NCI-H69 (cell line): ENCODE measurements at regions not wholly inside any gene's neighbourhood (a gene's known extent, or its start where the extent isn't known, plus 50 kb on each side); places are given as distances from the start of the nearest gene placed in this dataset.
A peak's percentile ranks its signal among the peaks of the same experiment; 100 is the strongest.

Source experiments
- DNase-seq: peaks from one replicate; lab custom pipeline; 2025; lab: John Stamatoyannopoulos, UW

DNA sequence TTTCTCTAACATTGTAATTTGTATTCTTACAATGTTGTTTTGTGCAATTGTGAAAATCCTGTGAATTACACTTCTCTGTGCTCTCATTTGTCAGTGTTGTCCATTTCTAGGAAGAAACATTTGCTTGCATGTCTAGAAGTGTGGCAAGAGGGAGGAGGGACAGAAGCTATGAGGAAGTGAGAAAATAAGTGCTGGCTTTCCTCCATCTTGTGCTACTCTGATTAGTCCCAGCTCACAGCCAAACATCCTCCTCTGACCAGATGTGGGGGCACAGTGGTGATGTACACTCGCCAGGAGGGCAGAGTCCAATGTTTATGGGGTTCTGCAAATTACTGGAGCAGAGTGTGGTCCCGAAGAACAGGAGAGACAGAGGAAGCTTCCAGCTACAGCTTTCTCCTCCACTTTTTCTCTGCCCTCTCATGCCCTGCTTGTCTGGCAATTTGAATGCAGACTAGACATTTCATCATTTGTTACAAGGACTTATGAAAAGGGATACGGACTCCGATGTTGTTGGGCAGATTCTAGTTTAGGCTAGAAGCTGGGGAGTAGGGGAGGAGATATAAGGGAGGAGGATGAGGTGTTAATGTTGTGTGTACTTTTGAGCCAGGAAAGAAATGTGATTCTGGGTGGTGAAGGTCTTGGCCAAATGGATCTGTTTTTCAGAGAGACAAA, 131.0 kb upstream of the C1GALT1 start:
- DNase-seq, result no peak

DNA sequence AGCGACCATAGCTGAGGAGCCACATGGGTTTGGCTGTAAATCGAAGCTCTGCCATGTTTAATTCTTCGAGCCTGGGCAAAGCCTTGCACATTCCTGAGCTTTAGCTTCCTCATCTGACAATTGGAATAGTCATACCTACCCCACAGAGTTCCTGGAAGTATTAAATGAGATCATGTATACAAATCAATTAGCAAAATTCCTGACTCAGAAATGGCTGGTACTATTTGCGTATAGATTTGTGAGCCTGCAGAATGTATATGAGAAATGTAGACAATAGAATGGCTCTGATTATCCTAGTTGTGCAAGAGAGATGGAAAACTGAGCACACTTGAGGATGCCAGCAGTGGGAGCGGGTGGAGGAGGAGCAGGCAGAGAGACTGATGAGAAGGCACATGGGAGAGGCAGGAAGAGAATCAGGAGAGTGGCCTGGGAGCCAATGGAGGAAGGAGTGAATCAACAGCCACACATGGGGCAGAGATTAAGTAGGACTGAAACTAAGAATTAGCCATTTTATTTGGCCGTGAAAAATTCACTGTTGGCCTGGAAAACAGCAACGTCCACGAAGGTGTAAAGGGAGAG, 128.0 kb upstream of the C1GALT1 start:
- DNase-seq, result no peak

DNA sequence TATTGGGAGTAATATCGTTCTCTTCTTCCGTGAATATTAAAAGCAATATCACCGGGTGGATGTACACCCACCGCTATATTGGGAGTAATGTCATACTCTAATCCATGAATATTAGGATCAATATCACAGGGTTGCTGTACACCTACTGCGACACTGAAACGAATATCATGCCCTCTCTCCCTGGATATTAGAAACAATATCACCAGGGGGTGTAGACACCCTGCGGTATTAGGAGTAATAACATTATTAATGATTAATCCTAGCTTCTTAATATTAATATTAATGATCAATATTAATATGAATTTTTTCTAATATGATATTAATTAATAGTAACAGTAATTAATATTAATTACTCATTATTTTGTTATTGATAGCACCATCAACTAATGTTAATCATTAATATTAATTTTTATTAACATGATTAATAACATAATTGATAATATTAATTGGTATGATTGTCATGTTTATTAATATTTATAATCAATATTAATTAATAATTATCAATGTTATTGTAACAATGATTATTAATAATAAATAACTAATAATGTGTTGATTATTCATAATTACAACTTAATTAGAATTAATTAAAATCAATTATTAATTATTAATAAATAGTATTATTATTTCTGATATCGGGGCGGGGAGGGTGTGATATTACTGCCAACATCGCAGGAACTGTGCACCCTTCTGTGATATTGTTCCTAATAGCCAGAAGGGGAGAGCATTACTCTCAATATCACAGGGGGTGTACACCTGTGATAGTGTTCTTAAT, 121.3 kb upstream of the C1GALT1 start:
- DNase-seq, result no peak

DNA sequence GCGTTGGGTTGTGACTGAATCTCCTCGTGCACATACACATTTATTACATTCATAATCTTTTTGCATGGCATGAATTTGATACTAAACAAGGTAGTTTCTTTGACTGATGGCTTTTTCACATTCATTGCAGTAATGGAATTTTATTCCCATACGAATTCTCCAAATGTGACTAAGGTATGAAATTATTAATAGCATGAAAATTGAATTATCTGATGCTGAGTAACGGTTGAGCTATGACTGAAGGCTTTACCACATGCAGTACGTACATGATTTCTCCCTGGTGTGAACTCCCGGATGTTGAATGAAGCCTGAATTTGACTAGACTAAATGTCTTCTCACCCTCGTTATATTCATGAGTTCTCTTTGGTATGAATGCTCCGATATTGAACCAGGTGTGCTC, 104.4 kb upstream of the C1GALT1 start:
- DNase-seq, result no peak

DNA sequence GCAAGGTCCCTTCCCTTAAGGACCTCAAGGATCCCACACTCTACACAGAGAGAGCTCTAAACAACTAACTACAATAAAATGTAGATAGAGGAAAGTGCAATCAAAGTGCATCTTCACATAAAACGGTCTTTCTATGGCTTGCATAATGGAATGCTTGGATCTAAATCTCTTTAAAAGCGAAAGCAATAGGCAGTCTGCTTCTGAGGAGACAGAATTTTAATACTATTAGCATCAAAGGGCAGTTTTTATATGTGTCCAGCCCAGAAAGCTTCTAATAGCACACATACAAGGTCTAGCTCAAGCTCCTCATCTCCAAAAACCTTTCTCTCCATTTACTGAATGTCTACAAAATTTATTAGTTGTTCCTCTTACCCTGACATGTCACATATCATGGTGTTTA, 101.5 kb upstream of the C1GALT1 start:
- no peak for DNase-seq

DNA sequence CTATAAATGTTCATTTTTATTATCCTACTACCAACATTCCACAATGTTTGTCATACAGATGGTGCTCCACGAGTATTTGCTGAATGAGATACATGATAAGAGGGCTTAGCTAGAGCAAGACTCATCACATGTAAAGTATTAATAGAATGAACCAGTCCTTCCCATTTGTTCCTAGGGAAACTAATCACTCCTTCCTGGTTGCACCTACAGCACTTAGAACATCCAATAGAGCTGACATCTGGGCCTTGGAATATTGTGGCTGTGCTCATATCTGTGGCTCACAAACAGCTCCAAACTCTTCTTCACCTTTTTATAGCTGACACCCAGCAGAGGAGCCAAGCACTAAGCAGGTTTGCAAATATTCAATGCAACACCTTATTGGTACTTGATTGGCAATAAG, 91.9 kb upstream of the C1GALT1 start:
- no peak for DNase-seq

DNA sequence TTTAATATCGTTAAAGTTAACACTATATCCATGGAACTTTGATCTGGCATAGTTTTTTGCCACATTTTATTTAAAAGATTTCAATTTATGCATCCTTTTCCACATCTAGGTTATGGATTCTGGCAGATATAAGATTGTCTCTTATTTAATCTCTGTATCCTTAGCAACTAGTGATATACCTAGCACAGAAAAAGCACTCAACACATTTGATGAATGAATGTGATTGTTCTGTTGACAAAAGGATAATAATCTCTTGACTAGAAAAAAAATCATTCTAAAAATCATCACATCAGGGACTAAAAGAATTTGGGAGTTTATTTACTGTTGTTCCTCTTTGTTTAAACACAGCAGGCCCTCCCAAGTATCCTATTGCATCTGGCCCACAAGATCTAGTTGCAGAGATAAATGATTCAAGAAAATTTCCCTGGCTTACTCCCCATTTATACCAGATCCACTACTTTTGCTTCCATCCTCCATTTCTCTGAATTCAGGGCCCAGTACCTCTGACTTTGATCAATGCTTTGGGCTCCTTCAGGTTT, 84.0 kb upstream of the C1GALT1 start:
- DNase-seq, result no peak

DNA sequence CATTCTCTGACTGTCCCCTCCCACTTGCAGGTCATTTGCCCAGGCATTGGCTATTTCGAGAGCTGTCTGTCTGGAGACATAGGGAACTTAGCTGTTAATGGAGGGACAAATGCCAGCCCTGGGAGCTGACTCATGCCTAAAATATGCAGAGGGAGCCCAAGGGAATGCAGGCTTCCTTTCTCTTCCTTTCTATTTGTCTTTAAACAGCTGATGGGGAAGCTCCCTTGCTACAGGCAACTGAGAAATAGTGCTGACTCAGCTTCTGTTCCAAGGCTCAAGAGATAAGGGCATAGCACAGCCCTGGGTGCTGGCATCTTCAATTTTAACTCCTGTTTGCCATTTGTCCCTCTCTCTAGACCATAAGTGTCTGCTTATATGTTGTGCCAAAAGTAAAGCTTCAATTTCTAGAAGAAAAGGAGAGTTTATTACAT, 82.7 kb upstream of the C1GALT1 start:
- peak; percentile 88 for DNase-seq

DNA sequence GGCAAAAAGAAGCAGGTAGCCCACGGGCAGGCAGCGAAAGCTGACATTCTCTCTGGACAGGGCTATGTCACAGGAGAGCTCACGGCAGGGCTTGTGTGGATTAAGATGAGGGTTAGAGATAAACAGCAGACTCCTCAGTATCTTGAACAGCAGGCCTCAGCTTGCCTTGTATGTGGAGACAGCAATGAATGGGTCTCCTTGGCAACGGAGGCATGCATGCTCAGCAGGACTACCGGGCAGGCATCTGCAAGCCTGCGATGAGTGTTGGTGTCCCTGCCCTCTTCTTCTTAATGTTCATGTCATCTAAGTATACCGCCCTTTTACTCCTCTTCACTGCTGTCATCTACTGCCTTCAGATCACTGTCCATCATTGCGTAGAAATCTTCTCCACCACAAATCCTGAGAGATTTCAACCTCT, 81.9 kb upstream of the C1GALT1 start:
- peak; percentile 93 for DNase-seq

DNA sequence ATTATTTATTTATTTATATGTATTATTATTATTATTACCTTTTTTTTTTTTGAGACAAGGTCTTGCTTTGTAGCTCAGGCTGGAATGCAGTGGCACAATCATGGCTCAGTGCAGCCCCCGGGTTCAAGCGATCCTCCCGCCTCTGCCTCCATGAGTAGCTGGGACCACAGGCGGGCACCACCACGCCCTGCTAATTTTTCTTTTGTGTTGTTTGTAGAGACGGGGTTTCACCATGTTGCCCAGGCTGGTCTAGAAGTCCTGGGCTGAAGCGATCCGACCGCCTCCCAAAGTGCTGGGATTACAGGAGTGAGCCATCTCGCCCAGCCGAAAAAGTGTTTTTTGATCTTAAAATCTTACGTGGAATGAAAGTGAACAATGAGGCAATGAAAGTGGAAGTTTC, 79.4 kb upstream of the C1GALT1 start:
- no peak for DNase-seq

DNA sequence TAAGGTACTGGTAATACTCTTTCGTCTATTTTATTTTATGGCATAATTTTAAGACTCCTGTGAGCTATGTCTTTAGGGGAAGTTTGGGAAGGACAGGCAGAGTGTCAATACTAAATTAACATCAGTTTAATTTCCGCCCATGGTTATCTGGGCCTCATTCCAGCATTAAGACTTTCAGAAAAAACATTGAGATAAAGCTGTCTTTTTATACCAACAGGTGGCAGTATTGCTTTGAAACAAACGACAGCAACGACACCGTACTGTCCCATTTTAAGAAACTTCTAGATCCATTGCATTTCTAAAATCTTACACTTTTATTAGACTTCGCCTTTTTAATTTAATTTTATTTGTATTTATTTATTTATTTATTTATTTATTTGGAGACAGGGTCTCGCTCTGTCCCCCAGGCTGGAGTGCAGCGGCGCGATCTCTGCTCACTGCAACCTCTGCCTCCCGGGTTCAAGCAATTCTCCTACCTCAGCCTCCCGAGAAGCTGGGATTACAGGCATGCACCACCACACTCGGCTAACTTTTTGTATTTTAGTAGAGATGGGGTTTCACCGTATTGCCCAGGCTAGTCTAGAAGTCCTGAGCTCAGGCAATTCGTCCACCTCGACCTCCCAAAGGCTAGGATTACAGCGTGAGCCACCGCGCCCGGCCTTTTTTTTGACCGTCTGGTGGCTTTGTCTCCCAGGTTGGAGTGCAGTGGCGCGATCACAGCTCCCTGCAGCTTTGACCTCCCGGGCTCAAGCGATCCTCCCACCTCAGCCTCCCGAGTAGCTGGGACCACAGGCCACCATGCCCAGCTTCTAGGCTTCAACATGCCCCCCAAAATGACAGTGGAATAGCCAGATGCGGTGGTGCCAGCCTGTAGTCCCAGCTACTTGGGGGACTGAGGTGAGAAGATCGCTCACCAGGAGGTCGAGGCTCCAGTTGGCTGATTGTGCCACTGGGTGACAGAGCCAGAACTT, 78.7 kb upstream of the C1GALT1 start:
- DNase-seq, result peak; percentile 76

DNA sequence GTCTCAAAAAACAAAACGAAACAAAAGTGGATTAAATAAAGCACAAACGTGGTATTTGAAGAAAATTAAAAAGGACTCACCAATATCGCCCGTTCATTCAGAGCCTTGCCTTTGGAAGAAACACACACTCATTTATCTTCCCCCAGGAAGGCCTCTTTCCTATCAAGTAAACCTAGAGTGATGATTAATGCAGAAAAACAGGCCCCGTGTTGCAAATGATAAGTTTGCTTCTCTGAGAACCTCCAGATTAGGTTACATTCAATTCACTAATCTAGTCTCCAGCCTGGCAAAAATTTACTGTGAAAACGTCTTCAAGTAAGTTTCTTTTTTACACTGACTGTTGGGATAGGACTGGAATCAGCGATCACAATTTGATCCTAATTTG, 78.0 kb upstream of the C1GALT1 start:
- no peak for DNase-seq

DNA sequence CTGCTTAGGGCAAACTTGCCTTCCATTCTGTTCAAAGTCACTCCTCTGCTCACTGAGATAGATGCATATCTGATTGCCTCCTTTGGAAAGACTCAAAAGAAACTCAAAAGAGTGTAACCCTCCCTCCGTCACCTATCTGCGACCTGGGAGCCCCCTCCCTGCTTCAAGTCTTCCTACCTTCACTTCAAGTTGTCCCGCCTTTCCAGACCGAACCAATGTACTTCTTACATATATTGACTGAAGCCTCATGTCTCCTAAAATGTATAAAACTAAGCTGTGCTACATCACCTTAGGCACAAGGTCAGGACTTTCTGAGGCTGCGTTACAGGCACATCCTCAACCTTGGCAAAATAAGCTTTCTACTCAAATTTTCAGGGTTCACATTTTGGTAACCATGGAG, 77.4 kb upstream of the C1GALT1 start:
- DNase-seq, result no peak

DNA sequence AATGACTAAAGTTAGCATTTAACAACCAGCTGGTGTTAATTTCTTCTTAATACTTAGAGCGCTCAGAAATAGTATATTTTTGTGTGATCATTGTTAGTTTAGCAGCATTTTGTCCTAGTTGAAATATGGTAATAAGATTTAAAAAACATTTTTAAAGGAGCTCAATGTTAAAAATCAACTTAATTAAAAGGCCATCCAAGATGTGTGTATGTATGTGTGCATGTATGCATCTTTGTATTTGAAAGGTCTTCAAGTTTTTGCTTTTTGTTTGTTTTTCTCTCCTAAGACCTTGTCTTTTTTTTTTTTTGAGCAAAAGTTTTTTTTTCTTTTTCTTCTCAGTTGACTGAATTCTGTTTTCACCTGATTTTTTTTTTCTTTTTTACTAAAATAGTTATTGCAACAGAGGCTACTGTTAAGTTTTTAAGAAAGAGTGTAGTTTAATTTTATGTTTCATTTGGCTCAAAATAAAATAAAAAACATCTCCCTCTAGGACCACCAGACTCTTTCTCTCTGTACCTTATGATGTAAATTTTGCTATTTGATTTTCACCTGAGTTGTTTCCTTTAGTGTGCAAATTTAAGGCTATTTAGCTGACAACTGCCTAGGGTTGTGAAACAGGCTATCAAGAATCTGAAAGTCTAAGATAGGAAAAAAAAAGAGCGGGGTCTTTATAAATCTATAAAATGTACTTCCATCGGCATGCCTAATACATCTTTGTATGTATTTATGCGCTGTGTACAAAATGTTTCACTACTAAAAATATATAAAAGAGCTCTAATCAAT, 76.4 kb upstream of the C1GALT1 start:
- DNase-seq, result no peak

DNA sequence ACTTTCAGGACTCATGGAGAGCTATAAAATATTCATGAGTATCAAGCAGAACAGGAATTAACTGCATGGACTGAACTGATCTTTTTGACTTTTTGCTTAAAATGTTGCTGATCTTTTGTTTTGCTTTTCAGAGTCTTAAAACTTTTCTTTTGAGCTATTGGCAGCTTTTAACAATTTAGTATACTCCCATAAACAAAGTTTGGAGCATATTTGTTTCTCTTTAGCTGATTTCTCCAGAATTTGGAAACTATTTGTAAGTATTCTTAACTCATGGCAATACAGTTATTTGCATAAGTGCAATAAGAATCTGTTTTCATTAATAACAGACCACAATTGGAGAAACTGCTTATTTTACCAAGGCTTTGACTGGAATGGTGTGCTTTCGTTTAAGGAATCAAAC, 73.4 kb upstream of the C1GALT1 start:
- DNase-seq, result no peak

DNA sequence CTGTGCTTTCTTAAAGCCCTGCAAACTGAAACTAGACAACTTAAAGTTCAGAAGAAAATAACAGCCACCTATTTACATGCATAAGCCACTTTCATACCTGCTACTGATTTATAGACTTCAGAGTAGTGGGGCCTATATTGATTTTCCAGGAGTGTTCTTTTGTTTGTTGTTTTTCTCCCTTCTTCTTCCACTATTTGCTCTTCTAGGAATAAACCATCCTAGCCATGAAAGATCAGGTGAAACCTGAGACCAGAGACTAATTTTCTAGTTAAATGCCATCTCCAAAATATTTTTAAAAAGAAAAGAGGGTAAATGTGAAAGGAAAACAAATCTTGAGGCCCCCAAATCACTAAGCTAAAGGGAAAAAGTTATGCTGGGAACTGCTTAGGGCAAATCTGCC, 72.4 kb upstream of the C1GALT1 start:
- DNase-seq, result no peak

DNA sequence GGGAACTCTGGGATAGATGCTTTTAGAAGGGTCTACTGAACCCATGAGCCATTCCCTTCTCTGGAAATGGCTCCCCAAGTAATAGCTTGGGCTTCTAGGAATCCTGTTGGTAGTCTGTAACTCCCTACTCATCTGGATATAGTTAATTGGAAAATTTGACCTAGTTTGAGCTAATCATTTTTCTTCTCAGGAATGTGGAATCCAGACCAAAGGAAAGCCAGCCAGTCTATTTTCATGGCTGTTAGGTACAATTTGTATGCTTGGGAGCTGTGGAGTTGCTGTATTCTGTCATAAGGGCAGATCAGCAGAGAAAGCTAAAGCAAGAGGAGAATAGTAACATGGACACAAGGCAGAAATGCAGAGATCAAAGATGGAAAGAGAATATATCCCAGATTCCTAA, 71.6 kb upstream of the C1GALT1 start:
- DNase-seq, result no peak

DNA sequence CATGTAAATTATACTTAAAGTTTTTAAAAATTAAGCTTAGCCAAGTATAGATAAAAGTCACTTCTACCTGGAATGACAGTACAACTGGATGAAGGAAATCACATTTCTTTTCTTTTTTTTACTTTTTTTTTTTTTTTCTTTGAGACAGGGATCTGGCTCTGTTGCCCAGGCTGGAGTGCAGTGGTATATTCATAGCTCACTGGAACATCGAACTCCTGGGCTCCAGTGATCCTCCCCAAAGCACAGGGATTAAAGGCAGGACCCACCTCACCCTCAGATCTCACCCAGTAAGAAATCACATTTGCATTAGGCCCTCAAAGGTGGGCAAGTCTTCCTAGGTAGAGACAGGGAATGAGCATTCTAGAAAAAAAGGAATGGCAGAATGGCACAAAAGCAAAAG, 69.5 kb upstream of the C1GALT1 start:
- DNase-seq, result no peak

DNA sequence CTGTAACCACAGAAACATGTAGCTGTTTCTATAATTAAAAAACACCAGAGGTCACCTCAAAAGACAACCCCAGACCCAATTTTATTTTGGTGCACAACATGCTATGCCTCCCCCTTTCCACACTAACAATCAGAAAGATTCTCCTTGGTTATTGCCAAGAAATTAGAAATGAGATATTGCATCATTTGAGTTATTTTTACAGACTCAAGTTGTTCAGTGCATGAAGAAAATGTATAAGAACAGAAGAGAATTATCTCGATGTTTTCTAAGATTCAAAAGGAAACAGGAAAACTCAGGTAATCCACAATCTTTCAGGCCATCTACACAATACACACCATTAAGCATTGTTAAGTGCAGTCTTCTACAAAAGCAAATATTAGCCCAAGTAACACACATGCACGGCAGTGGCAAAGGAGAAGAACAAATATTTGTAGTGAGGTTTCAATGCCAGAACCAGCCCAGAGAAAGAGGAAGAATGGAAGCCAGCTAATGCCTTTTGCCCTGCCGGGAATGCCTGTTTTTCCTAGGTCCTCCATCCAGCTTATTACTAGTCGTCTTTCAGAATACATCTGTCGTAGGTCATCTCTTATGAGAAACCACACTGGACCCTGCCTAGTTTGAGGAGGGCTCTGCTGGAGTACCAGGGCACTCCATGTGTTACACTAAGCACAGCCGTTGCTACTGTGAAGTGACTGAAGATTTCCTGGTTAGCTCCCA, 67.6 kb upstream of the C1GALT1 start:
- peak; percentile 95 for DNase-seq

DNA sequence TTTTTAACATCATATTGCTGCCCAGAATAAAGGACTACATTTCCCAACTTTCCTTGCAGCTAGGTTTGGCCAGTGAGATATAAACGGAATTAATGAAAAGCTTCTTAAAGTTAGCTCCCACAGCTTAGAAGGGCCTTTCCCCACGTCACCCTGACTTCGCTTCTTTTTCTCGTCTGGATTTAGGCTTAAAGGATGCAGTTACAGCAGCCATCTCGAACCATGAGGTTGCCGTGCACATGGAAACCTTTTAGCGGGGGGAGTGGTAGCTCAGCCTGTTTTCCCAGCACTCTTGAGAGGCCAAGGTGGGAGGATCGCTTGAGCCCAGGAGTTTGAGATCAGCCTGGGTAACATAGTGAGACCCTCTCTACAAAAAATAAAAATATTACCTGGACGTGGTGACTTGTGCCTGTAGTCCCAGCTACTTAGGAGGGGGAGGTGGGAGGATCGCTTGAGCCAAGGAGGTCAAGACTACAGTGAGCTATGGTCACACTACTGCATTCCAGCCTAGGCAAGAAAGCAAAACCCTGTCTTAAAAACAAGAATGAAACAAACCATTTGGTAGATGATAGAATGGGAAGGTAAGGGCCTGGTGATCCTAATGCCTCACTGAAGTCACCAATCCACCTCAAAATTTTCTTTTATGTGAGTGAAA, 64.3 kb upstream of the C1GALT1 start:
- no peak for DNase-seq
